ENCODE measurements at regions not wholly inside any gene's neighbourhood (a gene's known extent, or its start where the extent isn't known, plus 50 kb on each side); places are given as distances from the start of the nearest gene placed in this dataset.

DNA sequence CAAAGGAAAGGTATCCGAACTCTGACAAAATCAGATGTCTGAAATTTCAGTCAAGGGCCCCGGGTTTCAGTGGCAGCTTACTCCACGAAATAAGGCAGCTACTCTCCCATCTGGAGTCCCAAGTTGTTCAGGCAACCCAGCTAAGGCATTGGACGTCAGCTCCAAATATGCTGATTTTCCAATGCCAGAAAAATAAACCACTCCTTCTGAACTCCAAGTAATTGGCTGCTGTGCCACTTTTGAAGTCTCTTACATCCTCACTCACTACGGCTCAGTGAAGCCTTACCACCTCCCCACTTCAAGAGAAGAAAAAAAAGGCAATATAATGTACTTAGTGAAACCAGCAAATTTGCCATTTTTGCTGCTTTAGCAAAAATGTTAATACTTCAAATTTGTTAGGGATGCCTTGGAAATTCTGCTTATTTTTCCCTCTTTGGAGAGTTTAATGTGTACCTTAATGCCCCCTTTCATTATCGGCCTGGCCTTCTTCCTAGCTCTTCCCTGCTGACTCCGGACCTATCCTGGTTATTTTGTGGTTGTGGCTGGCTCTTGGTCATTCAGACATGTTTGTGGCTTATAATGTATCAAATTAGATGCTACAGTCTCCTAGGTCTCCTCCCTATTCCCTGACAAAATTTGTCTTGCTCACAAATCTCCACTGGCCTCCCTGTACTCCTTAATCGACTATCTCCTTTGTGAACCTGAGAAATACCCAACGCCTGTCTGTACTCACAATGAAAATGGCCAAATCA, 589.2 kb upstream of the ZEB2 start:
- ATAC-seq: no peak
- TF ChIP-seq ZNF70 (CRISPR knock-in tag; IDR thresholded peaks at IDR 0.05): no peak
- TF ChIP-seq, protein P1, sequence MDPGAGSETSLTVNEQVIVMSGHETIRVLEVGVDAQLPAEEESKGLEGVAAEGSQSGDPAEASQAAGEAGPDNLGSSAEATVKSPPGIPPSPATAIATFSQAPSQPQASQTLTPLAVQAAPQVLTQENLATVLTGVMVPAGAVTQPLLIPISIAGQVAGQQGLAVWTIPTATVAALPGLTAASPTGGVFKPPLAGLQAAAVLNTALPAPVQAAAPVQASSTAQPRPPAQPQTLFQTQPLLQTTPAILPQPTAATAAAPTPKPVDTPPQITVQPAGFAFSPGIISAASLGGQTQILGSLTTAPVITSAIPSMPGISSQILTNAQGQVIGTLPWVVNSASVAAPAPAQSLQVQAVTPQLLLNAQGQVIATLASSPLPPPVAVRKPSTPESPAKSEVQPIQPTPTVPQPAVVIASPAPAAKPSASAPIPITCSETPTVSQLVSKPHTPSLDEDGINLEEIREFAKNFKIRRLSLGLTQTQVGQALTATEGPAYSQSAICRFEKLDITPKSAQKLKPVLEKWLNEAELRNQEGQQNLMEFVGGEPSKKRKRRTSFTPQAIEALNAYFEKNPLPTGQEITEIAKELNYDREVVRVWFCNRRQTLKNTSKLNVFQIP (CRISPR knock-in tag; IDR thresholded peaks at IDR 0.05; ENCODE audit: borderline replicate concordance, low read depth): no peak
- no peak for TF ChIP-seq CSRNP3 (CRISPR knock-in tag; IDR thresholded peaks at IDR 0.05)
- TF ChIP-seq ZFP3 (CRISPR knock-in tag; IDR thresholded peaks at IDR 0.05): no peak
- no peak for TF ChIP-seq TSHZ2 (CRISPR knock-in tag; IDR thresholded peaks at IDR 0.05)
- no peak for TF ChIP-seq ESRRG (CRISPR knock-in tag; IDR thresholded peaks at IDR 0.05)
- no peak for TF ChIP-seq SNAI2 (CRISPR knock-in tag; IDR thresholded peaks at IDR 0.05)
- TF ChIP-seq CSDC2 (CRISPR knock-in tag; IDR thresholded peaks at IDR 0.05): no peak

GRCh38 chr2:145108361-145108778, 588.5 kb upstream of the ZEB2 start:
- TF ChIP-seq, protein P2, sequence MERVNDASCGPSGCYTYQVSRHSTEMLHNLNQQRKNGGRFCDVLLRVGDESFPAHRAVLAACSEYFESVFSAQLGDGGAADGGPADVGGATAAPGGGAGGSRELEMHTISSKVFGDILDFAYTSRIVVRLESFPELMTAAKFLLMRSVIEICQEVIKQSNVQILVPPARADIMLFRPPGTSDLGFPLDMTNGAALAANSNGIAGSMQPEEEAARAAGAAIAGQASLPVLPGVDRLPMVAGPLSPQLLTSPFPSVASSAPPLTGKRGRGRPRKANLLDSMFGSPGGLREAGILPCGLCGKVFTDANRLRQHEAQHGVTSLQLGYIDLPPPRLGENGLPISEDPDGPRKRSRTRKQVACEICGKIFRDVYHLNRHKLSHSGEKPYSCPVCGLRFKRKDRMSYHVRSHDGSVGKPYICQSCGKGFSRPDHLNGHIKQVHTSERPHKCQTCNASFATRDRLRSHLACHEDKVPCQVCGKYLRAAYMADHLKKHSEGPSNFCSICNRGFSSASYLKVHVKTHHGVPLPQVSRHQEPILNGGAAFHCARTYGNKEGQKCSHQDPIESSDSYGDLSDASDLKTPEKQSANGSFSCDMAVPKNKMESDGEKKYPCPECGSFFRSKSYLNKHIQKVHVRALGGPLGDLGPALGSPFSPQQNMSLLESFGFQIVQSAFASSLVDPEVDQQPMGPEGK (CRISPR knock-in tag; IDR thresholded peaks at IDR 0.05; ENCODE audit: borderline replicate concordance): no peak
- no peak for TF ChIP-seq ISL1 (CRISPR knock-in tag; IDR thresholded peaks at IDR 0.05)
- TF ChIP-seq BACH2 (CRISPR knock-in tag; IDR thresholded peaks at IDR 0.05; ENCODE audit: borderline replicate concordance): no peak
- TF ChIP-seq CREB5 (CRISPR knock-in tag; IDR thresholded peaks at IDR 0.05; ENCODE audit: low read depth): no peak
- TF ChIP-seq TSHZ2 (CRISPR knock-in tag; IDR thresholded peaks at IDR 0.05): no peak
- TF ChIP-seq ESRRG (CRISPR knock-in tag; IDR thresholded peaks at IDR 0.05): no peak
- TF ChIP-seq ARNTL (CRISPR knock-in tag; IDR thresholded peaks at IDR 0.05; ENCODE audit: borderline replicate concordance, low read depth): no peak
- no peak for TF ChIP-seq CSDC2 (CRISPR knock-in tag; IDR thresholded peaks at IDR 0.05)
- no peak for TF ChIP-seq ZNF8 (CRISPR knock-in tag; IDR thresholded peaks at IDR 0.05)
- TF ChIP-seq ZNF70 (CRISPR knock-in tag; IDR thresholded peaks at IDR 0.05): no peak
- TF ChIP-seq SNAI2 (CRISPR knock-in tag; IDR thresholded peaks at IDR 0.05): no peak
- no peak for TF ChIP-seq ZFP30 (CRISPR knock-in tag; IDR thresholded peaks at IDR 0.05)
- no peak for ATAC-seq

- no peak for ATAC-seq
- TF ChIP-seq ARNTL (CRISPR knock-in tag; IDR thresholded peaks at IDR 0.05; ENCODE audit: borderline replicate concordance, low read depth) (no peak), ZFP30 (CRISPR knock-in tag; IDR thresholded peaks at IDR 0.05) (no peak), CSRNP3 (CRISPR knock-in tag; IDR thresholded peaks at IDR 0.05) (no peak), ZNF8 (CRISPR knock-in tag; IDR thresholded peaks at IDR 0.05) (no peak), PPARA (CRISPR knock-in tag; IDR thresholded peaks at IDR 0.05; ENCODE audit: borderline replicate concordance) (no peak), CREB5 (CRISPR knock-in tag; IDR thresholded peaks at IDR 0.05; ENCODE audit: low read depth) (no peak), RARB (CRISPR knock-in tag; IDR thresholded peaks at IDR 0.05) (no peak), CSDC2 (CRISPR knock-in tag; IDR thresholded peaks at IDR 0.05) (no peak), TCF4 (CRISPR knock-in tag; IDR thresholded peaks at IDR 0.05; ENCODE audit: borderline replicate concordance) (no peak)
- TF ChIP-seq, protein P1 (CRISPR knock-in tag; IDR thresholded peaks at IDR 0.05; ENCODE audit: borderline replicate concordance, low read depth): no peak
Measured at GRCh38 chr2:145106293-145106692, 586.4 kb upstream of the ZEB2 start.
